Superior temporal gyrus (tissue), 1 donor: ENCODE measurements at regions not wholly inside any gene's neighbourhood (a gene's known extent, or its start where the extent isn't known, plus 50 kb on each side); places are given as distances from the start of the nearest gene placed in this dataset.

ENCODE experiments used
- DNase-seq: peaks from one replicate; pipeline ENCODE4 v3.0.0-alpha.2; 2016; ENCODE audit errors: extremely low spot score

DNA sequence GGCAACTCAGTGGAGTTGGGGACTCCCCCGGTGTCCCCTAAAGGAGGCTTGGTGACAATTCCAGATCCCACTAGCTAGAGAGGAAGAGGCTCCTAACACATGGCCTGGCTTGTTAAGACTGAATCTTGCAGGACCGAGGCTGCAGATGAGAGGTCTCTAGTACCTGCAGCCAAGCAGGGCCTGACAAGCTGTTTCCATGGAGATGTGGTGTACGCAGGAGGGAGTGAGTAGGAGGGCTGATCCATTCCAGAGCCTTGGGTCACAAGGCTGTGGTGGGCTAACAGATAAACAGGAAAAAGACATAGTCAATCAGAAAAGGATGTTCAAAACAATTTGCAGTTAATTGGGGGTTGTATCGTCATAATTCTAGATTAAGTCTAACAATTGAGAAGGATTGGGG is 77.3 kb upstream of the MKLN1 start:
- DNase-seq: no peak

DNA sequence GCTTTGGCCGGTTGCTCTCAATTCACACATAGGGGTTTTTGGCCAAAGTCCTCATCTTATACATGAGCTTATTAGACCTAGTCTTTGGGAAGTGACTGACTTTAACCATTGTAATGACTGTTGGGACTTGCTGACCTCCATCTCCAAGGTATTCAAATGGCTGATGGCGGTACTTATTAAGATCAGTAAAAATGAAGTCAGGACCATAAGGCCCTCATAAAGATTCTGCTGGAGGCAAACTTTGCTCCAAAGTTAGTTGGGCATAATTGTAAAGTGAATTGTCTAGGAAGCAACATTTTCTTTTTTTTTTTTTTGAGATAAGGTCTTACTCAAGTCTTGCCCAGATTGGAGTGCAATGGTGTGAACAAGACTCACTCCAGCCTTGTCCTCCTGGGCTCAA is 76.3 kb upstream of the MKLN1 start:
- no peak for DNase-seq

GRCh38 chr7:131252976-131253375 is 74.7 kb upstream of the MKLN1 start:
- DNase-seq: no peak

DNA sequence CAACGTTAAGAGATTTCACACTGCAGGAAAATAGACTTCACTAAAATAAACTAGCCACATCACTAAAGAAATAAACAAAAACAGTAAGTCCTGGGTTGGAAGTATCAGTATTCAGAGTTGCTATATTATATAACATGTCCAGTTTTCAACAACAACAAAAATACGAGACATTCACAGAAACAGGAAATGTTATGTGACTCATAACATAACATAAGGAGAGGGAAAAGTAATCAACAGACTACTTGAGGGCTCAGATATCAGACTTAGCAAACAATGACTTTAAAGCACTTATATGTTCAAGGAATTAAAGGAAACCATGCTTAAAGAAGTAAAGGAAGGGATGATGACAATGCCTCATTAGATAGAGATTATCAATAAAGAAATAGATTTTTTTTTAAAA is 73.5 kb upstream of the MKLN1 start:
- DNase-seq: no peak

DNA sequence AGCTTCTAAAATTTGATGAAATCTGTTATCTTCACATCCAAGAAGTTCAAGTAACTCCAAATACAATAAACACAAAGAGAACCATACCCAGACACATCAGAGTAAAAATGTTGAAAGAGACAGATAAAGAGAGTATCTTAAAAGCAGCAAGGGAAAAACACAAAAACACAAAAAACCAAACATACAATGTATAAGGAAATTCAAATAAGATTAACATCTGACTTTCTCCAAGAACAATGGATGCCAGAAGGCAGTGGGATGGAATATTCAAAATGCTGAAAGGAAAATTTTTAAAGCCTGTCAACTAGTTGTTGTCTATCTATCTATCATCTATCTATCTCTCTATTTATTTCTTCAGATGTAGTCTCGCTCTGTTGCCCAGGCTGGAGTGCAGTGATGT is 72.4 kb upstream of the MKLN1 start:
- no peak for DNase-seq

- no peak for DNase-seq
These were observed 66.1 kb upstream of the MKLN1 start for GRCh38 chr7:131261476-131261994.

DNA sequence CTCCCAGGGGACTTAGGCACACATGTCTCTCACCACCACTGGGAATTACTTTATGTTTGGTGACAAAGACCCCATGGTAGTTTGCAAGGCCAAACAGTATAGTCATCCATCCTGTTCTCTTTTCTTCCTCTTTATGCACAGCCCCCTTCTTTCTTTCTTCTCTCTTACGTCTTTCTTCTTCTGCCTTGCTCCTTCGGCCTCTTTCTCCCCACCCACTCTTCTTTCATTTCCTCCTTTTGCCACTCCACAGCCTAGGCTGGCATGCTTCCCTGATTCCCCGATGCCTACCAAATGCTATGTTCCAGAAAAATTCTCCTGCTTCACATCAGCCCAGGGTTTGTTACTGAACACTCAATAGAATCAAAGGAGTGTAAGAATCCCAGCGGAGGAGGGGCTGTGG is 62.4 kb upstream of the MKLN1 start:
- DNase-seq: no peak

GRCh38 chr7:131267631-131268030 is 60.0 kb upstream of the MKLN1 start:
- DNase-seq: no peak

- DNase-seq: no peak
These were observed 58.8 kb upstream of the MKLN1 start for GRCh38 chr7:131268906-131269305.

GRCh38 chr7:131272086-131272485 is 55.6 kb upstream of the MKLN1 start:
- no peak for DNase-seq

GRCh38 chr7:131274986-131275385 is 52.7 kb upstream of the MKLN1 start:
- DNase-seq: no peak

GRCh38 chr7:131276190-131276589 is 51.5 kb upstream of the MKLN1 start:
- no peak for DNase-seq

DNA sequence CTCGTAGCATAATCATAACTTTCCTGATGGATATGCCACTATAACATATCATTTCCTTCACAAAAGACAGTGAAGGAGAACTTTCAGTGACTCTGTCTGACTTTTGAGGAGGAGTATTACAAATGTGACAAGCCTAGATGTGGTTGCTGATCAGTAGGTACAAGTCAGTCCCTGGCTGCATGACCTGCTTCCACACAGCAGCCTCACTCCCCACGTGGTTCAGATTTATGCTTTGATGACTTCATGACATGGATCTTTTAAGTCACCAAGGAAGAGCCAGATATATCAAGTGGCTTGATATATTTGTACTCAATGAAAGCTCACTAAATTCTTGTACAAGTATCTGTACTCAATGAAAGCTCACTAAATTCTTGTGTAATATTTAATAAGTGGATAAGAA is 50.9 kb upstream of the MKLN1 start:
- DNase-seq: no peak
